Testis (tissue), 2 donors: ENCODE measurements at regions not wholly inside any gene's neighbourhood (a gene's known extent, or its start where the extent isn't known, plus 50 kb on each side); places are given as distances from the start of the nearest gene placed in this dataset.
"Not testable (repeated sequence)": the region's sequence is repeated elsewhere in the genome, so short reads cannot be mapped to it uniquely, and the experiment has no call there.

ENCODE experiments used
- DNase-seq: peaks from one replicate; pipeline ENCODE4 v3.0.0-alpha.2; 2019
- H3K27ac ChIP-seq, 2 donors: fragments of 200-600 bp; sonication (generic); one replicate each; pipeline ENCODE4 v1.5.1; 2019
- H3K27me3 ChIP-seq: fragments of 200-600 bp; sonication (generic); one replicate; pipeline ENCODE4 v1.5.1; 2019
- H3K36me3 ChIP-seq: fragments of 200-600 bp; sonication (generic); one replicate; pipeline ENCODE4 v1.5.1; 2017; ENCODE audit warnings: low read depth; ENCODE audit errors: missing control alignments
- H3K4me1 ChIP-seq: fragments of 200-600 bp; sonication (generic); one replicate; pipeline ENCODE4 v1.5.1; 2019
- H3K4me3 ChIP-seq, 2 donors: fragments of 200-600 bp; sonication (generic); one replicate each; pipeline ENCODE4 v1.5.1; 2017 to 2019
- H3K9me3 ChIP-seq: fragments of 200-600 bp; sonication (generic); one replicate; pipeline ENCODE4 v1.5.1; 2017
- CTCF ChIP-seq, 3 experiments: fragments of 450-650 bp in 2 of 3; fragments of 200-600 bp in 1 of 3; sonication (generic) in 1 of 3; IDR thresholded peaks; one replicate each; pipeline ENCODE4 v1.5.1; 2016 to 2019; ENCODE audit warnings: antibody characterized with exemption in 3 of 3, mild to moderate bottlenecking in 2 of 3, moderate library complexity in 1 of 3
- POLR2A ChIP-seq: fragments of 450-650 bp; IDR thresholded peaks from one replicate; pipeline ENCODE4 v1.6.1; 2017; ENCODE audit warnings: antibody characterized with exemption, mild to moderate bottlenecking, moderate library complexity
- WGBS, 2 donors: methylation state at CpG; one replicate each; pipeline ENCODE4 v1.1.5; 2018; 5-methylcytosine and 5-hydroxymethylcytosine counted together
- intact Hi-C: fragments of 100-400 bp; cut with DNase I; formaldehyde crosslinking; loops from one replicate; pipeline ENCODE4 v1.15.1; 2023; ENCODE audit warnings: low total_unique reads

DNA sequence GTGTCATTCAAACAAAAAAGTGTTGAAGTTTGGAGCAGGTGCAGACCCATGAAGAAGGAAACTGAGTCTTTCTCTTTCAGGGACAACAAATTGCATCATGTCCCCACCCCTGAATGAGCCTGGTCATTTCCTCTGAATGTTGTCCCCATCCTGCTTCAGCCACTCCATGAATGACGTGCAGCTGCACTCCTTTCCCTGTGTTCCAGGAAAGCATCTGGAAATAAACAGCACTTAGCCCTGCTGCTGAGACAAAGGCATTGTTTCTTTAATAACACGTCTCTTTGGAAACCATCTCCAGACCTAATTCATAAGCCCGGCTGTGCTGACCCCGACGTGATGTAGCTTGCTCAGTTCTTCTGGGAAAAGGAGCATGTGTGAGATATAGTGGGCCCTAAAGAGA, 682.3 kb downstream of the BRINP1 start:
- no peak overlapping the region for H3K4me3 ChIP-seq
- H3K36me3 ChIP-seq: no peaks in the 10 kb centered on the region
- H3K4me1 ChIP-seq: no peaks in the 10 kb centered on the region
- WGBS, 2 donors: 75 to 79% methylated on average over 5 of the region's 5 CpGs
- no peak for DNase-seq
- H3K9me3 ChIP-seq: no peaks in the 10 kb centered on the region
- no peaks in the 10 kb centered on the region for H3K27me3 ChIP-seq
- intact Hi-C loops: no loop called here
- no peak for TF ChIP-seq CTCF (IDR thresholded peaks at IDR 0.05)
- TF ChIP-seq POLR2A: no peak
- no peak overlapping the region for H3K27ac ChIP-seq

GRCh38 chr9:118689280-118689679, 680.0 kb downstream of the BRINP1 start:
- H3K27me3 ChIP-seq: no peaks in the 10 kb centered on the region
- no peak overlapping the region for H3K4me3 ChIP-seq
- WGBS, 2 donors: 100% methylated on average over 1 of the region's 1 CpG
- DNase-seq: no peak
- intact Hi-C loops: no loop called here
- no peaks in the 10 kb centered on the region for H3K36me3 ChIP-seq
- H3K27ac ChIP-seq: no peak overlapping the region
- H3K4me1 ChIP-seq: no peaks in the 10 kb centered on the region
- TF ChIP-seq CTCF (IDR thresholded peaks at IDR 0.05) (no peak), POLR2A (no peak)
- H3K9me3 ChIP-seq: no peaks in the 10 kb centered on the region

DNA sequence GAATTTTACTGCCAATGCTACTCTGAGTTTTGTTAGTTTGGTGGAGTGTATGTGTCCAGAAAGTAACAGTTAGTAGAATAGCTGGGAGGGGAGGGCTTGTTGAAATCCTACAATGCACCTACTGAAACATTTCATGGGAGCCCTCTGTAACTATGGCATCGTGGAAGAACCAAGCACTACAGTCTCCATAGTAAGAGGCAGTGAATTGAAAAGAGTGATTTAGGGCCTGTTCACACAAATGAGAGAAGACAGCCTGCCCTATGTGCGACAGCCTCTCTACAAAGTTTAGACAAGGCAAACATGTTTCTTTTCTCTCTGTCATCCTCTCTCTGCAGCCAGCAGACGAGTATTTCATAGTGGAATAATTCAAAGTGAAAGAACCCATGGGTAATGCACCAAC, 676.6 kb downstream of the BRINP1 start:
- WGBS, 2 donors: 61 to 65% methylated on average over 3 of the region's 3 CpGs
- no peaks in the 10 kb centered on the region for H3K9me3 ChIP-seq
- H3K4me3 ChIP-seq: no peak overlapping the region
- no peaks in the 10 kb centered on the region for H3K36me3 ChIP-seq
- no peak for DNase-seq
- TF ChIP-seq POLR2A: no peak
- no peak for TF ChIP-seq CTCF (IDR thresholded peaks at IDR 0.05)
- intact Hi-C loops: no loop called here
- no peaks in the 10 kb centered on the region for H3K4me1 ChIP-seq
- no peak overlapping the region for H3K27ac ChIP-seq
- H3K27me3 ChIP-seq: no peaks in the 10 kb centered on the region

DNA sequence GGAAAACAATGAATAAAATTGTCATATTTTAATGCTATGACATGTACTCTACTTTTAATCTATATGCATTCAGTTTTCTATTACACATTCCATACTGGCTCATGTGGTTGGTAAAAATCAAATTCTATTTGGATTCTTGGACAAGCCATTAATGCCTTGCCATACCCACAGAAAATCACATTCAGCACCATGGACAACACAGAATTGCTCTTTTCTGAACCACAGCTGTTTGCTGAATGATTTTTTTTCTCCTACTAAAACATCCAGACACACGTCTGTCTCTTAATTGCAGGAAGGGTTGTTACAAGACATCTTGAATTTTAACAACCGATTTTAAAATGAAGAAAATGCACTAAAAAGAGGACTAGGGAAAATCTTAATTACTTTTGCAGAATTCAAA, 675.6 kb downstream of the BRINP1 start:
- intact Hi-C loops: no loop called here
- no peak for DNase-seq
- no peaks in the 10 kb centered on the region for H3K4me1 ChIP-seq
- H3K27me3 ChIP-seq: no peaks in the 10 kb centered on the region
- no peak overlapping the region for H3K27ac ChIP-seq
- WGBS, 2 donors: 48 to 49% methylated on average over 2 of the region's 2 CpGs
- H3K4me3 ChIP-seq: no peak overlapping the region
- TF ChIP-seq POLR2A: no peak
- no peak for TF ChIP-seq CTCF (IDR thresholded peaks at IDR 0.05)
- no peaks in the 10 kb centered on the region for H3K36me3 ChIP-seq
- no peaks in the 10 kb centered on the region for H3K9me3 ChIP-seq

DNA sequence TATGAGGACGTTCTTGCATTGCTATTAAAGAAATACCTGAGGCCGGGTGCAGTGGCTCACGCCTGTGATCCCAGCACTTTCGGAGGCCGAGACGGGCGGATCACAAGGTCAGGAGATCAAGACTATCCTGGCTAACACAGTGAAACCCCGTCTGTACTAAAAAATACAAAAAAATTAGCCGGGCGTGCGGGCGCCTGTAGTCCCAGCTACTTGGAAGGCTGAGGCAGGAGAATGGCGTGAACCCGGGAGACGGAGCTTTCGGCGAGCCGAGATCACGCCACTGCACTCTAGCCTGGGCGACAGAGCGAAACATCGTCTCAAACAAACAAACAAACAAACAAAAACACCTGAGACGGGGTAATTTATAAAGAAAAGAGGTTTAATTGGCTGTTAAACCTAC, 674.0 kb downstream of the BRINP1 start:
- 36 to 71% methylated on average over 23 of the region's 23 CpGs for WGBS, 2 donors
- H3K27me3 ChIP-seq, intact Hi-C loops, DNase-seq, H3K36me3 ChIP-seq, H3K27ac ChIP-seq, H3K4me1 ChIP-seq, H3K9me3 ChIP-seq: not testable (repeated sequence)
- H3K4me3 ChIP-seq: peak overlapping the region in 1 of 2 donors; percentile 34
